Breast epithelium (tissue), 3 donors: ENCODE measurements at regions not wholly inside any gene's neighbourhood (a gene's known extent, or its start where the extent isn't known, plus 50 kb on each side); places are given as distances from the start of the nearest gene placed in this dataset.

Source experiments
- CTCF ChIP-seq, 3 donors: fragments of 450-650 bp; IDR thresholded peaks; one replicate each; pipeline ENCODE4 v1.5.1; 2016 to 2017; ENCODE audit warnings: antibody characterized with exemption in 3 of 3, mild to moderate bottlenecking in 3 of 3, moderate library complexity in 3 of 3
- POLR2A ChIP-seq: fragments of 450-650 bp; IDR thresholded peaks from one replicate; pipeline ENCODE4 v1.6.1; 2016; ENCODE audit warnings: antibody characterized with exemption, mild to moderate bottlenecking, moderate library complexity

- TF ChIP-seq CTCF (IDR thresholded peaks at IDR 0.05) (no peak), POLR2A (no peak)
These were observed 557.5 kb upstream of the PTBP2 start for GRCh38 chr1:96164053-96164452.
